GM12872 (cell line): ENCODE measurements at regions not wholly inside any gene's neighbourhood (a gene's known extent, or its start where the extent isn't known, plus 50 kb on each side); places are given as distances from the start of the nearest gene placed in this dataset.

ENCODE experiments used
- CTCF ChIP-seq: IDR thresholded peaks from 3 replicates; pipeline ENCODE4 v1.5.1; 2011; ENCODE audit warnings: low read depth, mild to moderate bottlenecking, low read length, moderate library complexity; ENCODE audit not compliant: insufficient read depth

DNA sequence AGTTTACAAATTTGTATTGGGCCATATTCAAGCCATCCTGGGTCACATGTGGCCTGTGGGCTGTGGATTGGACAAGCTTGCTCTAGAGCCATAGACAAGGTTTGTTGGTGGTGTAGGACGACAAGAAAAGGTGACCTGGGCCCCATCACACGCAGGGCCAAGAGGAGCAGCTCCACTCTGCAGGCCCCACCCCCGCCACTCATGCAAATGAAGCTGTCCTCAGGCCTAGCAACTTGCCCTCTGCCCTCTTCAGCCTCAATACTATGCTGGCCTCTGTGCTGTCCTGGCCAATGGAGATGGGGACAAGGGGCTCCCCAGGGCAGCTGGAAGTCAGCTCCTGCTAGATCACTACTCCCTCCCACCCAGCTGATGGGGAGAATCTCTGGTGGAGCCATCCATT lies 55.2 kb upstream of the TMEM252 start:
- TF ChIP-seq CTCF: no peak

- no peak for TF ChIP-seq CTCF
These were observed 56.8 kb upstream of the TMEM252 start for GRCh38 chr9:68597362-68597997.

DNA sequence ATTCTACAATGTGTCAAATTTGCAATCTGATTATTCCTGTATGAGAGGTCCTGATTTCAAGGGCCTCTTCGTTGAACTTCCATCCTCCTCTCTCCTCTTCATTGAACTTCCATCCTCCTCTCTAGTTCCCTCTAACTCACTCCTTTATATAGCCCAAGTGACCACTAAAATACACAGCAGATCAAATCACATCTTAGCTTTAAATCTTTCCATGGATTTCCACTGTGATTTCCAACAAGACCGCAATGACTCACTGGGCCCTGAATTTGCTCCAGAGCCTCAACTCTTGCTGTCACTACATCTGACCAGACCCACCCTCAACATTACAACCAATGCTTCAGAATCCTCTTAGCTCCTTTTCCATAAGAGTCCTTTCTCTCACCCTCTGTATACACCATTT lies 59.1 kb upstream of the TMEM252 start:
- no peak for TF ChIP-seq CTCF

DNA sequence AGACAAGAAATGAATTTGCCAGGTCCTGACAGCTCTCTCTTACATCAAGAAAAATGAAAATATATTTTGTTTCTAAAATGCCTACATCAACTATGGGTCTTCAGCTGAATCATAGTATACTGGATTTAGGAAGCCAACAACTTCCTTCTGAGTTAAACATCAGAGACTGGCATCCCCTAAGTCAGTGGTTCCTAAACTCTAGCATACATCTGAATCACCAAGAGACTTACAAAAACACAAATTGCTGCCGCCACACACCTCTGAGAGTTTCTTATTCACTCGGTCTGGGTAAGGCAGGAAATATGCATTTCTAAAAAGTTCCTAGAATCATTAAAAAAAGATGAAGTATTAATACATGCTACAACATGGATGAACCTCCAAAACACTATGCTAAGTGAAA lies 60.4 kb upstream of the TMEM252 start:
- no peak for TF ChIP-seq CTCF

- no peak for TF ChIP-seq CTCF
These were observed 62.7 kb upstream of the TMEM252 start for GRCh38 chr9:68603371-68603770.

DNA sequence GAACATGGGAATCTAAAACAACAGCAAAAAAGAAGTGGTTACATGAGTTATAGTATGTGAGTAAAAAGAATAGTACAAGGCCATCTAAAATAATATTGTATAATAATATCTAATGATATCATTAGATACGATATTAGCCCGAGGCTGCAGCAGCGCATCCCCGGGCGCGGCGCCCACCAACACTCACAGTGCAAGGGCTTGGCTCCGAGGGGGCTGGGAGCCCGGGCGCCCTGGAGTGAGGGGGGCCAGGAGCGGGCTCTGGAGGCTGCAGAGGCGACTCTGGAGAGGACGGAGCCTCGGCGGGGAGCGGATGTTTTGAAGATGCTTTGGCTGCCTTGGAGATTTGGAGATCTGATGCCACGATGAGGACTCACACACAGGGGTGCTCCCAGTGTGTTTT lies 68.1 kb upstream of the TMEM252 start:
- no peak for TF ChIP-seq CTCF

DNA sequence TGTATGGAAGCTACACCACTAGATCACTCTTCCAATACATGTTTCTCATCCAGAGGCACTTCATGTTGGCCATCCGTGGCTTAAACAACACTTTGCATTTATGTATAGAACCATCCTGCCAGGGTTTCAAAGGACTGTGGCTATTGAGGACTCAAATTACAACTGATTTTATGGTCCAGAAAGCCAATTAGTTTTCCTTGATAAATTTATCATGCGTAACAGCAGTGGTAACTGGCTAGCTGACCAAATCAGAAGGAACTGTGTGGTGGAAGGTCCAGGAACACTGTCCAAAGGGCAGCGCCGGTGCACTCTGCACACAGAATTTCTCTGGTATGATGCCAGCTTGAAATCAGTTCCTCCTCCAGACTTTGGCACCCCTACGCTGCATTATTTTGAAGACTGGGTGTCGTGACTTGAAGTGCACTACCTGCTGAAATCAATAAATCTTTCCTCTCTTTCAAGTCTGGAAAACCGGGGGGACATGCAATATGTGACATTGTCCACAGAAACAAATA lies 69.3 kb upstream of the TMEM252 start:
- TF ChIP-seq CTCF: no peak
